GM10248 (cell line): ENCODE measurements at regions not wholly inside any gene's neighbourhood (a gene's known extent, or its start where the extent isn't known, plus 50 kb on each side); places are given as distances from the start of the nearest gene placed in this dataset.

ENCODE experiments used
- CTCF ChIA-PET: fragments of 300-600 bp; sonication (Branson Sonifier 250); formaldehyde crosslinking; extraction: SDS; loops from one replicate; lab custom pipeline; 2021; ENCODE audit warnings: antibody characterized with exemption; lab: Yijun Ruan, JAX
- POLR2A ChIA-PET: fragments of 350-650 bp; sonication (Branson Sonifier 250); formaldehyde crosslinking; extraction: SDS; loops from one replicate; lab custom pipeline; 2020; ENCODE audit warnings: antibody characterized with exemption; lab: Yijun Ruan, JAX
- DNase-seq: peaks from one replicate; pipeline ENCODE4 v3.0.0; 2012; ENCODE audit errors: extremely low spot score
- CTCF ChIP-seq: IDR thresholded peaks from 2 replicates; pipeline ENCODE4 v1.5.1; 2012; ENCODE audit warnings: mild to moderate bottlenecking, low read depth; ENCODE audit errors: extremely low read depth, missing control alignments, control extremely low read depth

- TF ChIP-seq CTCF, result no peak
- no peak for DNase-seq
- POLR2A ChIA-PET, result no interaction called here
- CTCF ChIA-PET, result no interaction called here
Observed at GRCh38 chr2:23273786-23274185, 111.2 kb upstream of the KLHL29 start.

GRCh38 chr2:23280401-23280800, 104.6 kb upstream of the KLHL29 start:
- TF ChIP-seq CTCF, result no peak
- no peak for DNase-seq
- ChIA-PET CTCF (no interaction called here), POLR2A (no interaction called here)

GRCh38 chr2:23283653-23284052, 101.3 kb upstream of the KLHL29 start:
- POLR2A ChIA-PET, result no interaction called here
- no peak for DNase-seq
- TF ChIP-seq CTCF, result no peak
- CTCF ChIA-PET, result interaction anchor here (1.2 kb wide), 1 partner anchor 12 kb away, joined by 3 read pairs; no protein-coding TSS in a partner anchor

- CTCF ChIA-PET, result interaction anchor here (1.4 kb wide), 1 partner anchor 25 kb away, joined by 3 read pairs; no protein-coding TSS in a partner anchor
- no peak for TF ChIP-seq CTCF
Observed at GRCh38 chr2:23285091-23285800, 99.7 kb upstream of the KLHL29 start.

GRCh38 chr2:23286031-23286757, 98.8 kb upstream of the KLHL29 start:
- TF ChIP-seq CTCF, result no peak
- POLR2A ChIA-PET, result no interaction called here

More at GRCh38 chr2:23285091-23285800, 99.7 kb upstream of the KLHL29 start:
- DNase-seq, result no peak
- POLR2A ChIA-PET, result no interaction called here

GRCh38 chr2:23286758-23287704, 97.9 kb upstream of the KLHL29 start:
- POLR2A ChIA-PET, result no interaction called here
- no peak for DNase-seq
- TF ChIP-seq CTCF, result no peak
- CTCF ChIA-PET, result no interaction called here

More at GRCh38 chr2:23286031-23286757, 98.8 kb upstream of the KLHL29 start:
- CTCF ChIA-PET, result interaction anchor here (1.4 kb wide), 1 partner anchor 26 kb away, joined by 3 read pairs; no protein-coding TSS in a partner anchor
- DNase-seq, result no peak
